K562 (cell line): ENCODE measurements at regions not wholly inside any gene's neighbourhood (a gene's known extent, or its start where the extent isn't known, plus 50 kb on each side); places are given as distances from the start of the nearest gene placed in this dataset.

Experiments
- ATAC-seq: fragments of 200-7000 bp; cut with Tn5 transposase; 3 replicates; pipeline ENCODE4 v1.9.1; 2020; ENCODE audit warnings: moderate library complexity
- BruUV-seq: library from RNA; stranded (reverse); fragments of 400-500 nt; replicated peaks from 2 replicates; lab custom pipeline; 2021; lab: Mats Ljungman, UMichigan
- CTCF ChIA-PET: fragments of 300-600 bp; formaldehyde crosslinking; extraction: SDS; loops from one replicate; lab custom pipeline; 2021; ENCODE audit warnings: low intra/inter-chr PET ratio; lab: Yijun Ruan, JAX
- POLR2A ChIA-PET: fragments of 300-600, 350-650 bp; sonication (Branson Sonifier 250); formaldehyde crosslinking; extraction: SDS; loops from one replicate; lab custom pipeline; 2021; ENCODE audit warnings: antibody characterized with exemption, inconsistent platforms; lab: Yijun Ruan, JAX
- DNase-seq, 4 experiments: peaks; one replicate each; pipeline versions ENCODE4 v3.0.0 to v3.0.0-alpha.2; 2011 to 2018; ENCODE audit warnings: low spot score in 3 of 4, mixed read lengths in 3 of 4; ENCODE audit errors: extremely low read depth in 1 of 4
- FAIRE-seq: peaks from 2 replicates; lab custom pipeline; 2011; peaks lifted over from hg19 to GRCh38; lab: Jason Lieb, UNC
- H2AFZ ChIP-seq: 2 replicates; pipeline ENCODE4 v1.6.0; 2011; ENCODE audit warnings: low read depth, low read length, control low read depth, inconsistent platforms
- H3K27ac ChIP-seq: fragments of 200-600 bp; 3 replicates; pipeline ENCODE4 v1.8.0; 2011; ENCODE audit warnings: low read depth, mild to moderate bottlenecking, control low read depth, inconsistent platforms, low read length, moderate library complexity, mixed read lengths; ENCODE audit errors: extremely low read depth
- H3K27me3 ChIP-seq, 2 experiments: fragments of 300-600 bp in 1 of 2; 2 replicates in 1 of 2; 3 replicates in 1 of 2; pipeline versions ENCODE4 v1.6.0 to v1.8.0; 2011; ENCODE audit warnings: inconsistent platforms in 2 of 2, low read length in 2 of 2, mild to moderate bottlenecking in 1 of 2, mixed read lengths in 1 of 2, moderate library complexity in 1 of 2; ENCODE audit not compliant: control insufficient read depth in 2 of 2, insufficient read depth in 2 of 2
- H3K36me3 ChIP-seq: fragments of 300-600 bp; 3 replicates; pipeline ENCODE4 v1.8.0; 2011; ENCODE audit warnings: mild to moderate bottlenecking, low read length, inconsistent platforms; ENCODE audit not compliant: control insufficient read depth, insufficient read depth
- H3K4me1 ChIP-seq, 2 experiments: fragments of 200-600 bp in 1 of 2; replicated peaks in 1 of 2; 2 replicates in 1 of 2; 3 replicates in 1 of 2; pipeline versions ENCODE4 v1.5.1 to v1.8.0; 2011; ENCODE audit warnings: inconsistent platforms in 2 of 2, low read length in 2 of 2, mild to moderate bottlenecking in 1 of 2, mixed read lengths in 1 of 2, moderate library complexity in 1 of 2; ENCODE audit not compliant: control insufficient read depth in 2 of 2, insufficient read depth in 2 of 2
- H3K4me2 ChIP-seq: 2 replicates; pipeline ENCODE4 v1.6.1; 2011; ENCODE audit warnings: low read length, control low read depth, inconsistent platforms, mixed read lengths; ENCODE audit not compliant: insufficient read depth
- H3K4me3 ChIP-seq: fragments of 200-600 bp; sonication (generic), shearing (Covaris generic); 2 replicates; pipeline ENCODE4 v1.5.1; 2016; ENCODE audit warnings: control low read depth, inconsistent platforms
- H3K79me2 ChIP-seq: fragments of 200-600 bp; 3 replicates; pipeline ENCODE4 v1.8.0; 2011; ENCODE audit warnings: low read length, inconsistent platforms; ENCODE audit not compliant: control insufficient read depth, insufficient read depth
- H3K9ac ChIP-seq, 2 experiments: 2 replicates each; pipeline versions ENCODE4 v1.6.0 to v1.6.1; 2011; ENCODE audit warnings: low read depth in 2 of 2, low read length in 2 of 2, control low read depth in 1 of 2, inconsistent platforms in 1 of 2, mild to moderate bottlenecking in 1 of 2, mixed read lengths in 1 of 2; ENCODE audit not compliant: insufficient read depth in 1 of 2
- H3K9me1 ChIP-seq: one replicate; pipeline ENCODE4 v1.6.0; 2011; ENCODE audit warnings: inconsistent platforms, mild to moderate bottlenecking, low read length, moderate library complexity; ENCODE audit not compliant: control insufficient read depth, insufficient read depth
- H3K9me3 ChIP-seq: replicated peaks from 2 replicates; pipeline ENCODE4 v1.5.1; 2011; ENCODE audit warnings: low read depth, low read length, inconsistent platforms; ENCODE audit not compliant: control insufficient read depth, insufficient read depth
- H4K20me1 ChIP-seq: replicated peaks from 2 replicates; pipeline ENCODE4 v1.6.1; 2011; ENCODE audit warnings: low read length, inconsistent platforms, mixed read lengths; ENCODE audit not compliant: control insufficient read depth, insufficient read depth
- HNRNPL ChIP-seq: fragments of 200-400 bp; formaldehyde crosslinking; IDR thresholded peaks from 2 replicates; pipeline ENCODE4 v1.6.1; 2017; ENCODE audit warnings: low read depth, mild to moderate bottlenecking, low read length
- IFI16 ChIP-seq: fragments of 250-450 bp; sonication (Bioruptor Pico); IDR thresholded peaks from 2 replicates; pipeline ENCODE4 v2.1.2; 2022; ENCODE audit warnings: mild to moderate bottlenecking, inconsistent platforms
- PHF8 ChIP-seq: fragments of 200-600 bp; sonication (generic); IDR thresholded peaks from 2 replicates; pipeline ENCODE4 v1.6.1; 2012; ENCODE audit warnings: mixed run types, mild to moderate bottlenecking, inconsistent platforms, low read length, moderate library complexity, borderline replicate concordance
- POLR2AphosphoS5 ChIP-seq: IDR thresholded peaks from 2 replicates; pipeline ENCODE4 v1.6.1; 2011; ENCODE audit warnings: mild to moderate bottlenecking, low read depth, low read length, moderate library complexity; ENCODE audit not compliant: control insufficient read depth, insufficient read depth
- RCOR1 ChIP-seq, 2 experiments: IDR thresholded peaks; 2 replicates each; pipeline ENCODE4 v1.6.1; 2012; ENCODE audit warnings: low read depth in 2 of 2, low read length in 2 of 2, borderline replicate concordance in 1 of 2, improper control_type of control experiment in 1 of 2
- SMARCA5 ChIP-seq: fragments of 450-650 bp; IDR thresholded peaks from 2 replicates; pipeline ENCODE4 v1.6.1; 2016
- THRAP3 ChIP-seq: fragments of 450-650 bp; IDR thresholded peaks from 2 replicates; pipeline ENCODE4 v1.6.1; 2016; ENCODE audit warnings: mild to moderate bottlenecking, inconsistent platforms, borderline replicate concordance
- TRIM28 ChIP-seq: fragments of 450-650 bp; IDR thresholded peaks from 2 replicates; pipeline ENCODE4 v1.6.1; 2017
- in situ Hi-C: fragments of 300-500 bp; cut with MboI; formaldehyde crosslinking; loops from 4 replicates; pipeline ENCODE4 v1.15.0; 2018; ENCODE audit warnings: inconsistent platforms, mixed read lengths
- intact Hi-C: fragments of 100-400 bp; cut with micrococcal nuclease; formaldehyde crosslinking; loops from 2 replicates; pipeline ENCODE4 v1.14.2; 2022
- TF ChIP-seq, protein P1 (sequence below): fragments of 450-650 bp; IDR thresholded peaks from 2 replicates; pipeline ENCODE4 v1.7.0; 2016; ENCODE audit warnings: borderline replicate concordance

DNA sequence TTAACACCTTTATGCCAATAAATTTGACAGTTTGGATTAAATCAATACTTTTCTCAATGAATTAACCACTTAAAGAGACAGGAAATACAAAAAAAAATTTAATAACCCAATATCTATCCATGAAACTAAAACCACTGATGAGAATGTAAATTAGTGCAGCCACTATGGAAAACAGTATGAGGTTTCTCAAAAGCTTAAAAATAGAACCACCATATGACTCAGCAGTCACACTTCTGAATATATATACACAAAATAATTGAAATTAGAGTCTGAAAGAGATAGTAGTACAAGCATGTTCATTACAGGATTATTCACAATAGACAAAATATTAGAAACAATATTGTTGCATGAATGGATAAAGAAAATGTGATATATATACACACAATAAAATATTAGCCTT, 382.1 kb upstream of the SETBP1 start:
- no peaks in the 10 kb centered on the region for H3K79me2 ChIP-seq
- H3K4me3 ChIP-seq = no peak overlapping the region
- no peaks in the 10 kb centered on the region for H3K4me1 ChIP-seq
- H2AFZ ChIP-seq = no peak overlapping the region
- in situ Hi-C loops = no loop called here
- intact Hi-C loops = no loop called here
- no peak overlapping the region for H3K27ac ChIP-seq
- no peaks in the 10 kb centered on the region for H4K20me1 ChIP-seq
- no peak overlapping the region for H3K9ac ChIP-seq
- no peak for DNase-seq
- FAIRE-seq = no peak
- ChIA-PET CTCF (no interaction called here), POLR2A (no interaction called here)
- H3K27me3 ChIP-seq = no peaks in the 10 kb centered on the region
- H3K9me3 ChIP-seq = no peaks in the 10 kb centered on the region
- ATAC-seq = no peak
- no peak overlapping the region for H3K4me2 ChIP-seq
- BruUV-seq = no TSS peak
- no peaks in the 10 kb centered on the region for H3K36me3 ChIP-seq
- H3K9me1 ChIP-seq = no peaks in the 10 kb centered on the region
- TF ChIP-seq TRIM28 (no peak), POLR2AphosphoS5 (no peak), THRAP3 (no peak), PHF8 (no peak), HNRNPL (no peak), IFI16 (CRISPR knock-in tag) (no peak), SMARCA5 (no peak), RCOR1 (IDR thresholded peaks at IDR 0.05; ENCODE audit: borderline replicate concordance in 1 of 2, low read depth in 2 of 2, low read length in 2 of 2) (no peak)
- TF ChIP-seq, protein P1, sequence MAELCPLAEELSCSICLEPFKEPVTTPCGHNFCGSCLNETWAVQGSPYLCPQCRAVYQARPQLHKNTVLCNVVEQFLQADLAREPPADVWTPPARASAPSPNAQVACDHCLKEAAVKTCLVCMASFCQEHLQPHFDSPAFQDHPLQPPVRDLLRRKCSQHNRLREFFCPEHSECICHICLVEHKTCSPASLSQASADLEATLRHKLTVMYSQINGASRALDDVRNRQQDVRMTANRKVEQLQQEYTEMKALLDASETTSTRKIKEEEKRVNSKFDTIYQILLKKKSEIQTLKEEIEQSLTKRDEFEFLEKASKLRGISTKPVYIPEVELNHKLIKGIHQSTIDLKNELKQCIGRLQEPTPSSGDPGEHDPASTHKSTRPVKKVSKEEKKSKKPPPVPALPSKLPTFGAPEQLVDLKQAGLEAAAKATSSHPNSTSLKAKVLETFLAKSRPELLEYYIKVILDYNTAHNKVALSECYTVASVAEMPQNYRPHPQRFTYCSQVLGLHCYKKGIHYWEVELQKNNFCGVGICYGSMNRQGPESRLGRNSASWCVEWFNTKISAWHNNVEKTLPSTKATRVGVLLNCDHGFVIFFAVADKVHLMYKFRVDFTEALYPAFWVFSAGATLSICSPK = no peak
